GM23338 (cell line): ENCODE measurements at regions not wholly inside any gene's neighbourhood (a gene's known extent, or its start where the extent isn't known, plus 50 kb on each side); places are given as distances from the start of the nearest gene placed in this dataset.

ENCODE experiments used
- ATAC-seq: fragments of 200-7000 bp; cut with Tn5 transposase; 3 replicates; pipeline ENCODE4 v1.9.1; 2020
- DNase-seq: peaks from one replicate; pipeline ENCODE4 v3.0.0-alpha.2; 2015; ENCODE audit warnings: low spot score
- H2AFZ ChIP-seq: fragments of 200-600 bp; sonication (generic); 2 replicates; pipeline ENCODE4 v1.8.0; 2016; ENCODE audit warnings: antibody characterized with exemption, mild to moderate bottlenecking, moderate library complexity
- H3F3A ChIP-seq: fragments of 200-600 bp; sonication (generic); replicated peaks from 2 replicates; pipeline ENCODE4 v1.8.0; 2017; ENCODE audit warnings: antibody characterized with exemption, mixed run types, low read depth
- H3K27ac ChIP-seq: fragments of 200-600 bp; sonication (generic); 2 replicates; pipeline ENCODE4 v1.6.1; 2016; ENCODE audit warnings: low read depth
- H3K27me3 ChIP-seq: fragments of 200-600 bp; sonication (generic); 2 replicates; pipeline ENCODE4 v1.8.0; 2016; ENCODE audit warnings: mild to moderate bottlenecking, mixed run types, moderate library complexity; ENCODE audit not compliant: insufficient read depth
- H3K36me3 ChIP-seq: fragments of 200-600 bp; sonication (generic); 2 replicates; pipeline ENCODE4 v1.8.0; 2016; ENCODE audit warnings: mild to moderate bottlenecking; ENCODE audit not compliant: insufficient read depth
- H3K4me1 ChIP-seq: fragments of 200-600 bp; sonication (generic); 2 replicates; pipeline ENCODE4 v1.8.0; 2016; ENCODE audit warnings: mild to moderate bottlenecking, moderate library complexity; ENCODE audit not compliant: insufficient read depth
- H3K4me2 ChIP-seq: fragments of 200-600 bp; sonication (generic); 2 replicates; pipeline ENCODE4 v1.7.1; 2017; ENCODE audit warnings: mixed run types
- H3K4me3 ChIP-seq: fragments of 200-600 bp; sonication (generic); 2 replicates; pipeline ENCODE4 v1.6.1; 2016; ENCODE audit warnings: mixed run types
- H3K79me2 ChIP-seq: fragments of 200-600 bp; sonication (generic); replicated peaks from 2 replicates; pipeline ENCODE4 v1.8.0; 2017; ENCODE audit warnings: mild to moderate bottlenecking; ENCODE audit not compliant: insufficient read depth
- H3K9me2 ChIP-seq: fragments of 200-600 bp; sonication (generic); 2 replicates; pipeline ENCODE4 v1.8.0; 2017; ENCODE audit not compliant: insufficient read depth
- H4K20me1 ChIP-seq: fragments of 200-600 bp; sonication (generic); replicated peaks from 2 replicates; pipeline ENCODE4 v1.8.0; 2017; ENCODE audit warnings: mild to moderate bottlenecking; ENCODE audit not compliant: insufficient read depth
- H3K27ac Mint-ChIP-seq: 2 replicates; pipeline ENCODE4 v1.8.0; 2020; ENCODE audit warnings: inconsistent platforms, mild to moderate bottlenecking, moderate library complexity, mixed read lengths
- H3K27me3 Mint-ChIP-seq: 3 replicates; pipeline ENCODE4 v1.8.0; 2022; ENCODE audit warnings: low read depth, mild to moderate bottlenecking, moderate library complexity, mixed read lengths, inconsistent platforms; ENCODE audit not compliant: insufficient read depth, poor library complexity
- H3K36me3 Mint-ChIP-seq: 3 replicates; pipeline ENCODE4 v1.8.0; 2021; ENCODE audit warnings: low read depth, mild to moderate bottlenecking, inconsistent platforms, moderate library complexity, mixed read lengths
- H3K4me1 Mint-ChIP-seq: 3 replicates; pipeline ENCODE4 v1.8.0; 2020; ENCODE audit warnings: mild to moderate bottlenecking, inconsistent platforms, mixed read lengths
- H3K4me3 Mint-ChIP-seq: 3 replicates; pipeline ENCODE4 v1.8.0; 2021; ENCODE audit warnings: moderate library complexity, mild to moderate bottlenecking, inconsistent platforms, mixed read lengths
- H3K9me3 Mint-ChIP-seq: 3 replicates; pipeline ENCODE4 v1.8.0; 2020; ENCODE audit warnings: moderate library complexity, mild to moderate bottlenecking, inconsistent platforms, mixed read lengths
- CREB1 ChIP-seq: fragments of 250-450 bp; sonication (Bioruptor Pico); IDR thresholded peaks from 2 replicates; pipeline ENCODE4 v1.5.0; 2020; ENCODE audit warnings: low read depth, mild to moderate bottlenecking, moderate library complexity
- EZH2 ChIP-seq: fragments of 200-600 bp; sonication (generic); IDR thresholded peaks from one replicate; pipeline ENCODE4 v1.8.0; 2017; ENCODE audit warnings: antibody characterized with exemption, mild to moderate bottlenecking, low read depth; ENCODE audit not compliant: unreplicated experiment
- EZH2phosphoT487 ChIP-seq: fragments of 200-600 bp; sonication (generic); IDR thresholded peaks from one replicate; pipeline ENCODE4 v1.8.1; 2018; ENCODE audit warnings: antibody characterized with exemption; ENCODE audit not compliant: unreplicated experiment
- POLR2AphosphoS5 ChIP-seq: IDR thresholded peaks from 2 replicates; pipeline ENCODE4 v1.6.1; 2016; ENCODE audit warnings: antibody characterized with exemption, low read depth
- STAT1 ChIP-seq: IDR thresholded peaks from one replicate; pipeline ENCODE4 v1.6.1; 2016; ENCODE audit warnings: antibody characterized with exemption; ENCODE audit not compliant: unreplicated experiment
- ZNF114 ChIP-seq: fragments of 250-450 bp; sonication (Bioruptor Pico); IDR thresholded peaks from 2 replicates; pipeline ENCODE4 v1.5.0; 2020; ENCODE audit warnings: mild to moderate bottlenecking, moderate library complexity
- ZNF331 ChIP-seq: fragments of 250-450 bp; sonication (Bioruptor Pico); IDR thresholded peaks from 2 replicates; pipeline ENCODE4 v1.5.0; 2020; ENCODE audit warnings: low read depth, mild to moderate bottlenecking, moderate library complexity
- TF ChIP-seq, protein P1 (sequence below): fragments of 250-450 bp; sonication (Bioruptor Pico); IDR thresholded peaks from 2 replicates; pipeline ENCODE4 v1.5.0; 2020; ENCODE audit warnings: mild to moderate bottlenecking, moderate library complexity
- TF ChIP-seq, protein P2 (sequence below): IDR thresholded peaks from 2 replicates; pipeline ENCODE4 v1.6.1; 2016; ENCODE audit warnings: antibody characterized with exemption
- TF ChIP-seq, protein P3 (sequence below), 2 experiments: fragments of 200-600 bp in 1 of 2; sonication (generic) in 1 of 2; conservative IDR thresholded peaks; 2 replicates each; pipeline versions ENCODE4 v1.5.1 to v1.6.1; 2016 to 2017; ENCODE audit warnings: antibody characterized with exemption in 2 of 2, low read depth in 2 of 2, mild to moderate bottlenecking in 2 of 2, moderate library complexity in 1 of 2

DNA sequence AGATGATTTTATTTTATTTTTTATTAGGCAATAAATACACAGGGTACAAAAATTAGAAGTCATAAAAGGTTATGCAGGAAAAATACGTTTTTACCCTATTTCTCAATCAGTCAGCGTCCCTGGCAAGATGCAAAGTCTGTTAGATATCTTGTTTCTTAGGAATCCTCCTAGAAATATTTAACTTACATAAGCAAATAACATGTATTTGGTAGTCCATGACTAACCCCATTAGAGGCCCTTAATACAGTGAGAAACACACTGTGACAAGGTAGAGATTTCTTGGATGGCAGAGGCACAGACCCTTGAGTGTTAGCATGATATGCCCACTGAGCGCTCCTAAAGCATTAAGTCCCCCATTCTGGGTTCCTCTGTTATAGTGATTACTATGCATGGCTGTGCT, 121.2 kb upstream of the ADAMTSL1 start (continued):
- TF ChIP-seq, protein P1, sequence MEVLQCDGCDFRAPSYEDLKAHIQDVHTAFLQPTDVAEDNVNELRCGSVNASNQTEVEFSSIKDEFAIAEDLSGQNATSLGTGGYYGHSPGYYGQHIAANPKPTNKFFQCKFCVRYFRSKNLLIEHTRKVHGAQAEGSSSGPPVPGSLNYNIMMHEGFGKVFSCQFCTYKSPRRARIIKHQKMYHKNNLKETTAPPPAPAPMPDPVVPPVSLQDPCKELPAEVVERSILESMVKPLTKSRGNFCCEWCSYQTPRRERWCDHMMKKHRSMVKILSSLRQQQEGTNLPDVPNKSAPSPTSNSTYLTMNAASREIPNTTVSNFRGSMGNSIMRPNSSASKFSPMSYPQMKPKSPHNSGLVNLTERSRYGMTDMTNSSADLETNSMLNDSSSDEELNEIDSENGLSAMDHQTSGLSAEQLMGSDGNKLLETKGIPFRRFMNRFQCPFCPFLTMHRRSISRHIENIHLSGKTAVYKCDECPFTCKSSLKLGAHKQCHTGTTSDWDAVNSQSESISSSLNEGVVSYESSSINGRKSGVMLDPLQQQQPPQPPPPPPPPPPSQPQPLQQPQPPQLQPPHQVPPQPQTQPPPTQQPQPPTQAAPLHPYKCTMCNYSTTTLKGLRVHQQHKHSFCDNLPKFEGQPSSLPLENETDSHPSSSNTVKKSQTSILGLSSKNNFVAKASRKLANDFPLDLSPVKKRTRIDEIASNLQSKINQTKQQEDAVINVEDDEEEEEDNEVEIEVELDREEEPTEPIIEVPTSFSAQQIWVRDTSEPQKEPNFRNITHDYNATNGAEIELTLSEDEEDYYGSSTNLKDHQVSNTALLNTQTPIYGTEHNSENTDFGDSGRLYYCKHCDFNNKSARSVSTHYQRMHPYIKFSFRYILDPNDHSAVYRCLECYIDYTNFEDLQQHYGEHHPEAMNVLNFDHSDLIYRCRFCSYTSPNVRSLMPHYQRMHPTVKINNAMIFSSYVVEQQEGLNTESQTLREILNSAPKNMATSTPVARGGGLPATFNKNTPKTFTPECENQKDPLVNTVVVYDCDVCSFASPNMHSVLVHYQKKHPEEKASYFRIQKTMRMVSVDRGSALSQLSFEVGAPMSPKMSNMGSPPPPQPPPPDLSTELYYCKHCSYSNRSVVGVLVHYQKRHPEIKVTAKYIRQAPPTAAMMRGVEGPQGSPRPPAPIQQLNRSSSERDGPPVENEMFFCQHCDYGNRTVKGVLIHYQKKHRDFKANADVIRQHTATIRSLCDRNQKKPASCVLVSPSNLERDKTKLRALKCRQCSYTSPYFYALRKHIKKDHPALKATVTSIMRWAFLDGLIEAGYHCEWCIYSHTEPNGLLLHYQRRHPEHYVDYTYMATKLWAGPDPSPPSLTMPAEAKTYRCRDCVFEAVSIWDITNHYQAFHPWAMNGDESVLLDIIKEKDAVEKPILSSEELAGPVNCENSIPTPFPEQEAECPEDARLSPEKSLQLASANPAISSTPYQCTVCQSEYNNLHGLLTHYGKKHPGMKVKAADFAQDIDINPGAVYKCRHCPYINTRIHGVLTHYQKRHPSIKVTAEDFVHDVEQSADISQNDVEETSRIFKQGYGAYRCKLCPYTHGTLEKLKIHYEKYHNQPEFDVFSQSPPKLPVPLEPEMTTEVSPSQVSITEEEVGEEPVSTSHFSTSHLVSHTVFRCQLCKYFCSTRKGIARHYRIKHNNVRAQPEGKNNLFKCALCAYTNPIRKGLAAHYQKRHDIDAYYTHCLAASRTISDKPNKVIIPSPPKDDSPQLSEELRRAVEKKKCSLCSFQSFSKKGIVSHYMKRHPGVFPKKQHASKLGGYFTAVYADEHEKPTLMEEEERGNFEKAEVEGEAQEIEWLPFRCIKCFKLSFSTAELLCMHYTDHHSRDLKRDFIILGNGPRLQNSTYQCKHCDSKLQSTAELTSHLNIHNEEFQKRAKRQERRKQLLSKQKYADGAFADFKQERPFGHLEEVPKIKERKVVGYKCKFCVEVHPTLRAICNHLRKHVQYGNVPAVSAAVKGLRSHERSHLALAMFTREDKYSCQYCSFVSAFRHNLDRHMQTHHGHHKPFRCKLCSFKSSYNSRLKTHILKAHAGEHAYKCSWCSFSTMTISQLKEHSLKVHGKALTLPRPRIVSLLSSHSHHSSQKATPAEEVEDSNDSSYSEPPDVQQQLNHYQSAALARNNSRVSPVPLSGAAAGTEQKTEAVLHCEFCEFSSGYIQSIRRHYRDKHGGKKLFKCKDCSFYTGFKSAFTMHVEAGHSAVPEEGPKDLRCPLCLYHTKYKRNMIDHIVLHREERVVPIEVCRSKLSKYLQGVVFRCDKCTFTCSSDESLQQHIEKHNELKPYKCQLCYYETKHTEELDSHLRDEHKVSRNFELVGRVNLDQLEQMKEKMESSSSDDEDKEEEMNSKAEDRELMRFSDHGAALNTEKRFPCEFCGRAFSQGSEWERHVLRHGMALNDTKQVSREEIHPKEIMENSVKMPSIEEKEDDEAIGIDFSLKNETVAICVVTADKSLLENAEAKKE, result no peak
- TF ChIP-seq ZNF331 (CRISPR knock-in tag) (no peak), ZNF114 (CRISPR knock-in tag) (no peak), EZH2phosphoT487 (no peak), CREB1 (no peak), POLR2AphosphoS5 (no peak), STAT1 (no peak)
- TF ChIP-seq, protein P2, sequence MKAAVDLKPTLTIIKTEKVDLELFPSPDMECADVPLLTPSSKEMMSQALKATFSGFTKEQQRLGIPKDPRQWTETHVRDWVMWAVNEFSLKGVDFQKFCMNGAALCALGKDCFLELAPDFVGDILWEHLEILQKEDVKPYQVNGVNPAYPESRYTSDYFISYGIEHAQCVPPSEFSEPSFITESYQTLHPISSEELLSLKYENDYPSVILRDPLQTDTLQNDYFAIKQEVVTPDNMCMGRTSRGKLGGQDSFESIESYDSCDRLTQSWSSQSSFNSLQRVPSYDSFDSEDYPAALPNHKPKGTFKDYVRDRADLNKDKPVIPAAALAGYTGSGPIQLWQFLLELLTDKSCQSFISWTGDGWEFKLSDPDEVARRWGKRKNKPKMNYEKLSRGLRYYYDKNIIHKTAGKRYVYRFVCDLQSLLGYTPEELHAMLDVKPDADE, result no peak

DNA sequence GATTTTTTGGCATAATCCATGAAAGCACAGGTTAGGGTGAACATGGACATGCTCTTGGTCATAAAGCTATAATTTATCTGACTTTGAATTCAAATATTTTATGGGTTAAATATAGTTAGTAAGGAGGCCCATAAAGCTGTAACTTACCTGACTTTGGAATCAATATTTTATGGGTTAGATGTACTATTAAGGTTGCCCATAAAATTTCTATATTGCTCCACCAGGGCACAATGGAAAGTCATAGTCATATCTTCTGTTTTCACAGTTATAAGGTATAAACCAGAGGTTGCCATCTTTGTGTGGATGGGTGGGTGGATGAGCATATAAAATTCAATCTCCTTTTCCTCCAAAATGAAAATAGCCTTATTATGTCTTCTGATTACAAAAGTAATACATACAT, 120.5 kb upstream of the ADAMTSL1 start:
- Histone ChIP-seq H3K9me2 (no peaks in the 10 kb centered on the region; the same call in 1 of the 2 replicates), H3K27ac (no peak overlapping the region), H3K4me1 (no peaks in the 10 kb centered on the region), H3K79me2 (no peaks in the 10 kb centered on the region), H2AFZ (no peak overlapping the region), H3K27me3 (no peaks in the 10 kb centered on the region), H3F3A (no peaks in the 10 kb centered on the region), H3K4me3 (no peak overlapping the region), H3K4me2 (no peak overlapping the region), H3K36me3 (no peaks in the 10 kb centered on the region), H4K20me1 (no peaks in the 10 kb centered on the region)
- DNase-seq (no peak), ATAC-seq (no peak)
- Mint-ChIP-seq H3K36me3 (no peaks in the 10 kb centered on the region), H3K4me1 (peaks cover 4% of the 10 kb centered on the region; the same call in 2 of the 3 replicates), H3K9me3 (no peaks in the 10 kb centered on the region; the same call in 2 of the 3 replicates), H3K27me3 (no peaks in the 10 kb centered on the region), H3K27ac (no peak overlapping the region), H3K4me3 (no peak overlapping the region)
- TF ChIP-seq, protein P3, sequence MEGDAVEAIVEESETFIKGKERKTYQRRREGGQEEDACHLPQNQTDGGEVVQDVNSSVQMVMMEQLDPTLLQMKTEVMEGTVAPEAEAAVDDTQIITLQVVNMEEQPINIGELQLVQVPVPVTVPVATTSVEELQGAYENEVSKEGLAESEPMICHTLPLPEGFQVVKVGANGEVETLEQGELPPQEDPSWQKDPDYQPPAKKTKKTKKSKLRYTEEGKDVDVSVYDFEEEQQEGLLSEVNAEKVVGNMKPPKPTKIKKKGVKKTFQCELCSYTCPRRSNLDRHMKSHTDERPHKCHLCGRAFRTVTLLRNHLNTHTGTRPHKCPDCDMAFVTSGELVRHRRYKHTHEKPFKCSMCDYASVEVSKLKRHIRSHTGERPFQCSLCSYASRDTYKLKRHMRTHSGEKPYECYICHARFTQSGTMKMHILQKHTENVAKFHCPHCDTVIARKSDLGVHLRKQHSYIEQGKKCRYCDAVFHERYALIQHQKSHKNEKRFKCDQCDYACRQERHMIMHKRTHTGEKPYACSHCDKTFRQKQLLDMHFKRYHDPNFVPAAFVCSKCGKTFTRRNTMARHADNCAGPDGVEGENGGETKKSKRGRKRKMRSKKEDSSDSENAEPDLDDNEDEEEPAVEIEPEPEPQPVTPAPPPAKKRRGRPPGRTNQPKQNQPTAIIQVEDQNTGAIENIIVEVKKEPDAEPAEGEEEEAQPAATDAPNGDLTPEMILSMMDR (conservative IDR thresholded peaks at IDR 0.05; ENCODE audit: low read depth in 2 of 2), result no peak
- TF ChIP-seq ZNF331 (CRISPR knock-in tag) (no peak), EZH2 (no peak), STAT1 (no peak)
- TF ChIP-seq, protein P2, result no peak
